Activated CD4-positive, alpha-beta T cell treated with anti-CD3 and anti-CD28 coated beads, Interleukin-2, amount 10 ng/mL, durations not matched to agents 7 days and 5 days (primary cell): ENCODE measurements at regions not wholly inside any gene's neighbourhood (a gene's known extent, or its start where the extent isn't known, plus 50 kb on each side); places are given as distances from the start of the nearest gene placed in this dataset.

Experiments used
- CTCF ChIA-PET: fragments of 350-600 bp; sonication (Branson Sonifier 250); formaldehyde crosslinking; loops from one replicate; lab custom pipeline; 2021; ENCODE audit warnings: antibody characterized with exemption; lab: Charles Lee
- POLR2A ChIA-PET: fragments of 350-600 bp; sonication (Branson Sonifier 250); formaldehyde crosslinking; loops from one replicate; lab custom pipeline; 2021; ENCODE audit warnings: antibody characterized with exemption; lab: Charles Lee
- DNase-seq: peaks from one replicate; pipeline ENCODE4 v3.0.0-alpha.2; 2020
- H3K27ac Mint-ChIP-seq: one replicate; pipeline ENCODE4 v1.8.0; 2021; ENCODE audit warnings: mild to moderate bottlenecking, moderate library complexity, mixed read lengths
- H3K27me3 Mint-ChIP-seq: one replicate; pipeline ENCODE4 v1.8.0; 2021; ENCODE audit warnings: mixed read lengths
- H3K36me3 Mint-ChIP-seq: one replicate; pipeline ENCODE4 v1.8.0; 2021; ENCODE audit warnings: low read depth, mixed read lengths
- H3K4me1 Mint-ChIP-seq: one replicate; pipeline ENCODE4 v1.8.0; 2021; ENCODE audit warnings: mixed read lengths
- H3K4me3 Mint-ChIP-seq: one replicate; pipeline ENCODE4 v1.8.0; 2021; ENCODE audit warnings: mild to moderate bottlenecking, moderate library complexity, mixed read lengths
- H3K9me3 Mint-ChIP-seq: one replicate; pipeline ENCODE4 v1.8.0; 2021; ENCODE audit warnings: mixed read lengths

GRCh38 chr10:3889961-3890522 lies 105.0 kb upstream of the KLF6 start:
- no peak for DNase-seq
- H3K36me3 Mint-ChIP-seq: no peaks in the 10 kb centered on the region
- peaks cover 7% of the 10 kb centered on the region for H3K9me3 Mint-ChIP-seq
- ChIA-PET POLR2A (no interaction called here), CTCF (interaction anchor here (1.1 to 4.6 kb wide), 5 partner anchors 8 to 108 kb away, joined by 3 to 25 read pairs (median 5); no protein-coding TSS in a partner anchor)
- H3K27ac Mint-ChIP-seq: no peak overlapping the region
- H3K4me1 Mint-ChIP-seq: peaks cover 41% of the 10 kb centered on the region
- H3K27me3 Mint-ChIP-seq: no peaks in the 10 kb centered on the region
- no peak overlapping the region for H3K4me3 Mint-ChIP-seq

DNA sequence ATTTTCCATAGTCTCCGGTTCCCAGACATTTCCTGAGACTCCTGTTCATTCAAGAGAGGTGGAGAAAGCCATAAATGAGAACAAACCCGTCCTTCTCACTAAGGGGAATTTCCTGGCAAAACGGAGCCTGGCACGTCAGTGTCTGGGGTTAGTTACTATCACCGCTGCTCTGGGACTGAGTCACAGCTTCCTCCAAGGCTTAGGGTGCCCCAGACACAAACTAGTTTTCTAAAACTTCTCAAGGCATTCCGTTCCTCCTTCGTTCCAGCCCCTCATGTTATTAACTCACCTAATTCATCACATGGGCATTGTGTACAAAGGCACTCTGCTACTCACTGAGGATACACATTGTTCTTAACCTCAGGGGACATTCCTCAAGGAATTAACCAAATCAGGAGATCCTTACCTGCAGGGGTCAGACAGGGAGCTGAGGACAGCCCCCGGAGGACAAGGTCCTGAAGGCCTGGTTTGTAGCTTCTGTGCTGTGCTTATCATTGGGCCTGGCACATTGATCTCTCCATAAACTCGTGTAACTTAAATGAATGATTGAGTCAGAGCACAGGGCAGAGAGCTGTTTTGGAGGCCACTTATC lies 103.0 kb upstream of the KLF6 start:
- peak overlapping the region; percentile 82 for H3K27ac Mint-ChIP-seq
- H3K9me3 Mint-ChIP-seq: peaks cover 7% of the 10 kb centered on the region
- DNase-seq: peak; percentile 37
- H3K4me1 Mint-ChIP-seq: peaks cover 26% of the 10 kb centered on the region
- no peak overlapping the region for H3K4me3 Mint-ChIP-seq
- CTCF ChIA-PET: interaction anchor here (1.1 to 4.6 kb wide), 7 partner anchors 8 to 45 kb away, joined by 3 to 25 read pairs (median 3); no protein-coding TSS in a partner anchor
- no peaks in the 10 kb centered on the region for H3K27me3 Mint-ChIP-seq
- POLR2A ChIA-PET: no interaction called here
- H3K36me3 Mint-ChIP-seq: no peaks in the 10 kb centered on the region

DNA sequence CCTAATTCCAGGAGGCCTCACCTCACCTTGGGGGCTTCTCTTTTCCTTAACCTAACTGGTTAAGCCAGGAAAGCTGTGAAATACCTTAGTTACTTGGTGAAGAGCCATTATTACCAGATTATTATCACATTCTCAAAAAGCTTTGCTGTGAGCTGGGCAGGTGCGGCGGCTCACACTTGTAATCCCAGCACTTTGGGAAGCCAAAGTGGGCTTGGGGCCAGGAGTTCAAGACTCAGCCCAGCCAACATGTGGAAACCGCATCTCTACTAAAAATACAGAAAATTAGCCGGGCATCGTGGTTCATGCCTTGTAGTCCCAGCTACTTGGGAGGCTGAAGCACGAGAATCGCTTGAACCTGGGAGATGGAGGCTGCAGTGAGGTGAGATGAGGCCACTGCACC lies 102.4 kb upstream of the KLF6 start:
- Mint-ChIP-seq H3K4me1 (peaks cover 20% of the 10 kb centered on the region), H3K27ac (peak overlapping the region; percentile 82), H3K36me3 (peaks cover 4% of the 10 kb centered on the region), H3K4me3 (no peak overlapping the region), H3K9me3 (peaks cover 13% of the 10 kb centered on the region), H3K27me3 (no peaks in the 10 kb centered on the region)
- DNase-seq: no peak
- ChIA-PET CTCF (interaction anchor here (1.1 to 4.6 kb wide), 3 partner anchors 8 to 45 kb away, joined by 3 to 25 read pairs (median 23); no protein-coding TSS in a partner anchor), POLR2A (no interaction called here)

- no peaks in the 10 kb centered on the region for H3K27me3 Mint-ChIP-seq
- peaks cover 9% of the 10 kb centered on the region for H3K36me3 Mint-ChIP-seq
- H3K9me3 Mint-ChIP-seq: peaks cover 13% of the 10 kb centered on the region
- peaks cover 13% of the 10 kb centered on the region for H3K4me1 Mint-ChIP-seq
- no peak for DNase-seq
- ChIA-PET POLR2A (interaction anchor here (0.6 kb wide), 1 partner anchor 45 kb away, joined by 3 read pairs; no protein-coding TSS in a partner anchor), CTCF (no interaction called here)
- H3K27ac Mint-ChIP-seq: peak overlapping the region; percentile 2
- H3K4me3 Mint-ChIP-seq: no peak overlapping the region
These were observed 101.7 kb upstream of the KLF6 start for GRCh38 chr10:3886641-3887251.

DNA sequence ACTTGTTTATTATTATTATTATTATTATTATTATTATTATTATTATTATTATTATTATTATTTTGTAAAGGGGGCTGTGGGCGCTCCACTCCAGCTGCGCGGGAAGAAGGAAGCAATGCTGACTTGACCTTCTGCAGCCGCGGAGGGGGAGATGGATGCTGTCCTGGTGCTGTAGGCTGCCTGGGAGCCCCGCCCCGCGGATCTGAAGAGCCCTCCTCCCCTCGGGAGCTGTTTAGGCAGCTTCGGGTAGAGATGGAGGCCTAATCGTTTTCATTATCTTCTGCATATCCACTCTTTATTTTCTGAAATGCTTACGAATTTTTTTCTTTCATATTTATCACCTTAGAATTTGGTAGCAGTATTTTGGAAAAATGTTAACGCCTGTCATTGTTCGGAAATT lies 101.2 kb upstream of the KLF6 start:
- Mint-ChIP-seq H3K4me3 (no peak overlapping the region), H3K27me3 (no peaks in the 10 kb centered on the region), H3K27ac (no peak overlapping the region), H3K36me3 (peaks cover 9% of the 10 kb centered on the region), H3K4me1 (peaks cover 11% of the 10 kb centered on the region), H3K9me3 (peaks cover 13% of the 10 kb centered on the region)
- ChIA-PET POLR2A (interaction anchor here (0.6 kb wide), 1 partner anchor 46 kb away, joined by 3 read pairs; no protein-coding TSS in a partner anchor), CTCF (no interaction called here)
- no peak for DNase-seq

DNA sequence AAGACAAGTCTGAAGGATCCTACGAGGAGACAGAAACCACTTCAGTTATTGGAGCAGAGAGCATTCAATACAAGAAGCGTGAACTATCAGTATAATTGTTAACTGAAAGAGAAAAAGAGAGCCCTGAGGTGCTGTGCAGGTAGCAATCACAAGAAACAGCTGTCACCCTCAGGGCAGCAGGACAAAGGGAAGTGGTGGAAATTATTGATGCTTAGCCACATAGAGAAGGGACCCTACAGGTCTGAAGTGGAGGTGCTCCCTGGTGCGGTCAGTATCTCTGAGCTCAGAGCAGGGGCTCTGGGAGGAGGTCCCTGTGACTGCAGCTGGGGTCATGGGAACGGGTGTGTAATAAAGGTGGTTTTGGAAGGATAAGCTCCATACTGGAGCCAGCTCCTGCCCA lies 97.8 kb upstream of the KLF6 start:
- ChIA-PET CTCF (interaction anchor here (1.6 kb wide), 1 partner anchor 9 kb away, joined by 8 read pairs; no protein-coding TSS in a partner anchor), POLR2A (no interaction called here)
- Mint-ChIP-seq H3K27me3 (no peaks in the 10 kb centered on the region), H3K4me3 (no peak overlapping the region), H3K27ac (no peak overlapping the region), H3K36me3 (peaks cover 9% of the 10 kb centered on the region), H3K4me1 (peaks cover 7% of the 10 kb centered on the region), H3K9me3 (peaks cover 8% of the 10 kb centered on the region)
- no peak for DNase-seq

GRCh38 chr10:3881622-3882021 lies 96.6 kb upstream of the KLF6 start:
- Mint-ChIP-seq H3K9me3 (peaks cover 8% of the 10 kb centered on the region), H3K27ac (peak overlapping the region; percentile 6), H3K36me3 (peaks cover 9% of the 10 kb centered on the region), H3K27me3 (no peaks in the 10 kb centered on the region), H3K4me3 (no peak overlapping the region), H3K4me1 (peaks cover 8% of the 10 kb centered on the region)
- POLR2A ChIA-PET: no interaction called here
- DNase-seq: no peak
- CTCF ChIA-PET: interaction anchor here (0.8 to 1.6 kb wide), 3 partner anchors 10 to 34 kb away, joined by 3 to 8 read pairs (median 3); no protein-coding TSS in a partner anchor

DNA sequence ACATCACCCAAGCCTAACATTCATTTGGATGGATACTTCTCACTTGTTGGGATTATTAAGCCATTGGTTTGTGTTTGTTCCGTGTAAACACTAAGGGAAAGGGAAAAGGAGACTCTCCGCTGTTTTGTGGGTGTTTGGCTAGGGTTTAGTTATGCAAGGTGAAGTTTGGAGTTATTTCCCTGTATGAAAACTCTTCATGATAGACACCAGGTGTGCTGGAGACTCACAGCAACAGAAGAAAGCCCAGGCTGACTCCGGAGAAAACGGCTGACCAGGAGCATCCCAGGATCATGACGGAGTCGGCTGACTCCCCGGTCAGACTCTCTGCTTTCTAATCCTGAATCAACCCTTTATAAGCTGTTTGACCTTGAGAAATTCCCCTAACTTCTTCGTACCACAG lies 94.1 kb upstream of the KLF6 start:
- Mint-ChIP-seq H3K27me3 (no peaks in the 10 kb centered on the region), H3K4me1 (peaks cover 31% of the 10 kb centered on the region), H3K36me3 (peaks cover 9% of the 10 kb centered on the region), H3K27ac (no peak overlapping the region), H3K4me3 (no peak overlapping the region), H3K9me3 (peaks cover 8% of the 10 kb centered on the region)
- no peak for DNase-seq
- ChIA-PET CTCF (interaction anchor here (0.9 kb wide), 1 partner anchor 9 kb away, joined by 3 read pairs; no protein-coding TSS in a partner anchor), POLR2A (no interaction called here)

GRCh38 chr10:3877211-3878000 lies 92.4 kb upstream of the KLF6 start:
- H3K36me3 Mint-ChIP-seq: peaks cover 5% of the 10 kb centered on the region
- H3K9me3 Mint-ChIP-seq: peaks cover 2% of the 10 kb centered on the region
- ChIA-PET CTCF (interaction anchor here (1.1 kb wide), 1 partner anchor 10 kb away, joined by 3 read pairs; no protein-coding TSS in a partner anchor), POLR2A (no interaction called here)
- no peaks in the 10 kb centered on the region for H3K27me3 Mint-ChIP-seq
- no peak for DNase-seq
- peaks cover 44% of the 10 kb centered on the region for H3K4me1 Mint-ChIP-seq
- H3K27ac Mint-ChIP-seq: no peak overlapping the region
- H3K4me3 Mint-ChIP-seq: no peak overlapping the region

- POLR2A ChIA-PET: interaction anchor here (0.6 to 0.7 kb wide), 2 partner anchors 83 to 255 kb away, joined by 3 to 4 read pairs; no protein-coding TSS in a partner anchor
These were observed 91.4 kb upstream of the KLF6 start for GRCh38 chr10:3876350-3876962.

GRCh38 chr10:3875842-3876235 lies 90.8 kb upstream of the KLF6 start:
- Mint-ChIP-seq H3K9me3 (no peaks in the 10 kb centered on the region), H3K27ac (peak overlapping the region; percentile 92), H3K27me3 (no peaks in the 10 kb centered on the region), H3K4me1 (peaks cover 52% of the 10 kb centered on the region), H3K4me3 (peak overlapping the region; percentile 6), H3K36me3 (no peaks in the 10 kb centered on the region)
- POLR2A ChIA-PET: interaction anchor here (0.6 to 0.7 kb wide), 2 partner anchors 82 to 255 kb away, joined by 3 to 4 read pairs; no protein-coding TSS in a partner anchor
- DNase-seq: no peak
- CTCF ChIA-PET: interaction anchor here (0.6 to 2.6 kb wide), 4 partner anchors 10 to 207 kb away, joined by 3 to 7 read pairs (median 5); no protein-coding TSS in a partner anchor

More at GRCh38 chr10:3876350-3876962, 91.4 kb upstream of the KLF6 start:
- Mint-ChIP-seq H3K27me3 (no peaks in the 10 kb centered on the region), H3K27ac (peak overlapping the region; percentile 92), H3K36me3 (no peaks in the 10 kb centered on the region), H3K9me3 (no peaks in the 10 kb centered on the region), H3K4me1 (peaks cover 52% of the 10 kb centered on the region), H3K4me3 (no peak overlapping the region)
- no peak for DNase-seq
- CTCF ChIA-PET: interaction anchor here (0.6 to 2.1 kb wide), 4 partner anchors 9 to 206 kb away, joined by 3 to 7 read pairs (median 3); no protein-coding TSS in a partner anchor
